ENCODE measurements at regions not wholly inside any gene's neighbourhood (a gene's known extent, or its start where the extent isn't known, plus 50 kb on each side); places are given as distances from the start of the nearest gene placed in this dataset.

- TF ChIP-seq POLR2AphosphoS5 (IDR thresholded peaks at IDR 0.05; ENCODE audit: low read depth, low read length) (no peak), POLR2A (IDR thresholded peaks at IDR 0.05; ENCODE audit: low read depth, low read length) (no peak)
These were observed 440.4 kb upstream of the RIOK2 start for GRCh38 chr5:97623441-97623840.
